NCI-H2107 treated with DMSO at 0.1 percent for 48 hours (cell line): ENCODE measurements at regions not wholly inside any gene's neighbourhood (a gene's known extent, or its start where the extent isn't known, plus 50 kb on each side); places are given as distances from the start of the nearest gene placed in this dataset.
"Not testable (repeated sequence)": the region's sequence is repeated elsewhere in the genome, so short reads cannot be mapped to it uniquely, and the experiment has no call there.

Experiments used
- DNase-seq: peaks from one replicate; lab custom pipeline; 2025; ENCODE audit not compliant: unreplicated experiment; lab: John Stamatoyannopoulos, UW

- DNase-seq, result no peak
Measured at GRCh38 chr1:83055391-83056170, 943.4 kb downstream of the TTLL7 start.

DNA sequence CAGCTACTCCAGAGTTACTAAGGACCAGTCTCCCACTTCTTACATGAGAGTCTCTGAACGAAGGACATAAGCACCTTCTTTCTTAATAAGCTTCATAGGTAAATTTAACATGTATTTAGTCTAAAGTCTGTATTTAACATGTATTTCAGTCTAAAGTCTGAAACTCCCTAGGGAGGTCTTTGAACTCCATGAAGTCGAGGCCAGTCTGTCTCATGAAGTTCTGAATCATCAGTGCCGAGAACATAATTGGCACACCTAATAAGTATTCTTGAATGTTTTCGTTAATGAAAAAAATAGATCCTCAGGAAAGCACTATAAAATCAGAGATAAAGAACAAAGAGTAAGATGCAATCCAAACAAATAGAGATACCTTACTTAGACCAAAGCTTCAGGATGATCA is 945.5 kb downstream of the TTLL7 start:
- DNase-seq, result no peak

DNA sequence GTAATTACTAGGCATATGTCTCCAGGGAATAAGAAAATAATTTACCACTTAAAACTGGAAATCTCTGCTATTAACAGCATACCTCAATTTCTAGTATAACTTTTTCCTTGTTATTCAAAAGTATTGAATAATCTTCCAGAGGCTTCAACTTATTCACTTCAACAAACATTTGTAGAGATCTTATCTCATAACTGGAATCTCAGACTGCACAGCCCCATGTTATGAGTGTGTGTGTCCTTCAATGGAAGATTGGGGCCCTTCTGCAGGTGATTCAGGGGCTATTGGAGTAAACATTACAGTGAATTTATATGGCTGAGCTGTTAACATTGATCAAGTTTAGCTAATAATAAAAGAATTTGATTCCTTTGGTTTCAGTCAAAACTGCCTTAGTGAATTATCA is 946.1 kb downstream of the TTLL7 start:
- no peak for DNase-seq

- DNase-seq, result not testable (repeated sequence)
Measured at GRCh38 chr1:83051053-83051452, 947.9 kb downstream of the TTLL7 start.

GRCh38 chr1:83043244-83043643 is 955.7 kb downstream of the TTLL7 start:
- no peak for DNase-seq

- not testable (repeated sequence) for DNase-seq
Measured at GRCh38 chr1:83039091-83039490, 959.8 kb downstream of the TTLL7 start.

- DNase-seq, result no peak
Measured at GRCh38 chr1:83034851-83035250, 964.1 kb downstream of the TTLL7 start.

- no peak for DNase-seq
Measured at GRCh38 chr1:83033682-83034081, 965.2 kb downstream of the TTLL7 start.

DNA sequence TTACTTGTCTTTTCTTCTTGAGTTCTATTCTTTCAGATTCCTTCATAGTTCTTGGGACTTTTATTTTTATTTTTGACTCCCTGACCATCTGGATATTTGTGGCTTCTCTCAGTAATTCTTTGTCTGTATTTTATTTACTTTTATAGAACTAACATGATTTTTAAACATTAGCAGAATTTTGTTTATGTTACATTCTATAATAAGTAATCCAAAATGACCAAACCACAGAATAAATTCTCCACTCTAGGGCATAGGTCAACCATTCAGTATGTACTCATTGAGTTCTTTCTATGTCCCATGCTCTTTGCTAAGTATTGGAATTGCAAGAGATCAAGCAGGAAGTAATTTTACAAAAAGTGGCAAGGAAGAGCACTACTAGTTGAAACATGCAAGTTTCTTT is 969.0 kb downstream of the TTLL7 start:
- no peak for DNase-seq

GRCh38 chr1:83029050-83029449 is 969.9 kb downstream of the TTLL7 start:
- DNase-seq, result no peak

GRCh38 chr1:83028467-83028866 is 970.5 kb downstream of the TTLL7 start:
- no peak for DNase-seq

GRCh38 chr1:83027511-83027910 is 971.4 kb downstream of the TTLL7 start:
- no peak for DNase-seq

- no peak for DNase-seq
Measured at GRCh38 chr1:83026745-83027144, 972.2 kb downstream of the TTLL7 start.

- no peak for DNase-seq
Measured at GRCh38 chr1:83024251-83024767, 974.6 kb downstream of the TTLL7 start.

GRCh38 chr1:83023212-83023611 is 975.7 kb downstream of the TTLL7 start:
- no peak for DNase-seq

- DNase-seq, result no peak
Measured at GRCh38 chr1:83022206-83022605, 976.7 kb downstream of the TTLL7 start.

- DNase-seq, result no peak
Measured at GRCh38 chr1:83017701-83018100, 981.2 kb downstream of the TTLL7 start.

DNA sequence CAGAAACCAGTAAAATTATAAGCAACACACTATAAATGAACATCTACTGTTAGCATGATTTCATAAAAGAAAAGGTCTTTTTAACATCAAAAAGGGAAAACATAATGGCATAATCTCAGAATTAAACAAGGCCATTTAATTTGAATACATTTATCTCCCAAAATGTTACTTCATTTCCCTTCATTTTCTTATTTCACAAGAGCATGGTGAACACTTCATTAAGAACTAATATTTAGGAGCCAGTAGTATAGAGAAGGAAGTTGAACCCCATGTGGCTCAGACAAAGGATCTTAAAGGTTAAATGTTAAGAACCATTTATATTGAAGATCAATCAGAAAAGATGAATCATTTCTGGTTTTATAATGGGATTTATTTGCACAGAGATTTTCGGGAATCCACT is 981.7 kb downstream of the TTLL7 start:
- no peak for DNase-seq

- DNase-seq, result no peak
Measured at GRCh38 chr1:83016354-83016849, 982.5 kb downstream of the TTLL7 start.

DNA sequence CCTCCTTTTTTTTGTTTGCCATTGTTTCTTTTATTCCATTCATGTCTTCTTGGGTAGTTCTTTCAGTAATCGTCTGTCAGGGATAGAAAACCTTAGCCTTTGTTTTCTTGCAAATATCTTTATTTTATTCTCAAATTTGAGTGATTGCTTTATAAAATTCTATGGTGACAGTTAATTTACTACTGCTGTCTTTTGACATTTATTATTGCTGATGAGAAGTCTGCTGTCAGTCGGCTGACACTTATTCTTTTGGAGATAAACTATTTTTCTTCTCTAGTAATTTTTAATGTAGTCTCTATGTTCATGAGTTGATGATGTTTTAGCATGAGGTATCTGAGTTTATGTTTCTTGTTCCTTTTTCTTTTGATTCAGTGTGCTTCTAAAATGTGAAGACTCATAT is 983.8 kb downstream of the TTLL7 start:
- DNase-seq, result no peak

DNA sequence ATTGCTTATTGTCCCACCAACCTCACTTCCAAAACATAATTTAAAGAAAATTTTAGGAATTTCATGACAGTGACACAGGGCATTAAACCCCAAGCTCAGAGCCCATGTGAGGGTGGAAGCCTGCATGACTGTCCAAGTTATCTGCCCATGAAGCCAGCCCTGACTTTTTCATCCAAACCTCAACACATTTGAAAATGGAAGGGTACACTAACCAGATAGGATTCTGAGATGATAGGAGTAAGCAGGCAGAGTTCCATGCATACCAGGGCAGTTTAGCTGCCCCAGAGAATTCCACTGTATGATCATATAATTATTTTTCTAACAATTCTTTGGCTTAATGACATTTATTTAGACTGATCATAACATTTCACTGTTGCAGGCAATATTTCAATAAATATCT is 986.0 kb downstream of the TTLL7 start:
- no peak for DNase-seq

DNA sequence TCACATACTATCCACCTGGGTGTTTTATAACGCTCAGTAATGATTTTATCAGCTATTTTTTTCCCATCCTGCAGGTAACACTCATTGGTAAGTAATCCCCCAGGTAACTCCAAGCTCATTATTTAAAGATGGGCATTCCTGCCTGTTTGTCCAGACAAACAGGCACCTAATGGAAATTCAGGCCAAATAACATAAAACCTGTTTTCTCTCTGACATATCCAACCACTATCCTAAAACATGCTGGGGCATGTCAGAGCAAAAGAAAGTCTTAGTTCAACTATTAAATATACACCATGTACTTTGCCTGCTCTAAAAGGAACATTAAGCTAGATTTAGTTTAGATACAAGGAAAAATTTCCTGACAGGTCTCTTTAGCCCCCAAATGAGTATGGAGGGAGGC is 987.7 kb downstream of the TTLL7 start:
- DNase-seq, result no peak

GRCh38 chr1:83006271-83006670 is 992.7 kb downstream of the TTLL7 start:
- DNase-seq, result no peak
